ENCODE measurements at regions not wholly inside any gene's neighbourhood (a gene's known extent, or its start where the extent isn't known, plus 50 kb on each side); places are given as distances from the start of the nearest gene placed in this dataset.

GRCh38 chr7:19206721-19207120 lies 61.5 kb upstream of the FERD3L start:
- Histone ChIP-seq H3K4me1 (ENCODE audit: insufficient read depth, low read length) (peaks cover 8% of the 10 kb centered on the region; the same call in 1 of the 2 replicates), H2AFZ (ENCODE audit: low read depth, low read length) (no peak overlapping the region), H3K9me3 (ENCODE audit: insufficient read depth, low read length, severe bottlenecking) (no peaks in the 10 kb centered on the region), H3K4me3 (ENCODE audit: low read depth in 1 of 2, low read length in 2 of 2) (no peak overlapping the region), H4K20me1 (ENCODE audit: insufficient read depth, low read length) (no peaks in the 10 kb centered on the region), H3K79me2 (ENCODE audit: insufficient read depth, low read length) (no peaks in the 10 kb centered on the region), H3K9ac (ENCODE audit: low read depth, low read length) (no peak overlapping the region), H3K4me2 (ENCODE audit: insufficient read depth, low read length) (no peak overlapping the region), H3K36me3 (ENCODE audit: insufficient read depth, low read length) (no peaks in the 10 kb centered on the region), H3K27me3 (ENCODE audit: insufficient read depth, low read length, poor library complexity) (no peaks in the 10 kb centered on the region), H3K27ac (ENCODE audit: low read length) (no peak overlapping the region)
- DNase-seq (no peak), ATAC-seq (ENCODE audit: insufficient read depth, low read depth) (no peak)
- TF ChIP-seq CTCF (IDR thresholded peaks at IDR 0.05; ENCODE audit: borderline replicate concordance, extremely low read depth, low read length, poor library complexity, severe bottlenecking) (no peak), EZH2 (IDR thresholded peaks at IDR 0.05; ENCODE audit: borderline replicate concordance, low read depth, low read length, severe bottlenecking) (no peak)

- H3K27ac ChIP-seq (ENCODE audit: low read length) = no peak overlapping the region
- no peaks in the 10 kb centered on the region for H4K20me1 ChIP-seq (ENCODE audit: insufficient read depth, low read length)
- no peak for ATAC-seq (ENCODE audit: insufficient read depth, low read depth)
- DNase-seq = no peak
- no peak overlapping the region for H3K4me2 ChIP-seq (ENCODE audit: insufficient read depth, low read length)
- H3K36me3 ChIP-seq (ENCODE audit: insufficient read depth, low read length) = no peaks in the 10 kb centered on the region
- no peaks in the 10 kb centered on the region for H3K79me2 ChIP-seq (ENCODE audit: insufficient read depth, low read length)
- no peak for TF ChIP-seq EZH2 (IDR thresholded peaks at IDR 0.05; ENCODE audit: borderline replicate concordance, low read depth, low read length, severe bottlenecking)
- no peak for TF ChIP-seq CTCF (IDR thresholded peaks at IDR 0.05; ENCODE audit: borderline replicate concordance, extremely low read depth, low read length, poor library complexity, severe bottlenecking)
- H3K27me3 ChIP-seq (ENCODE audit: insufficient read depth, low read length, poor library complexity) = no peaks in the 10 kb centered on the region
- no peaks in the 10 kb centered on the region for H3K9me3 ChIP-seq (ENCODE audit: insufficient read depth, low read length, severe bottlenecking)
- no peaks in the 10 kb centered on the region for H3K4me1 ChIP-seq (ENCODE audit: insufficient read depth, low read length)
- no peak overlapping the region for H3K9ac ChIP-seq (ENCODE audit: low read depth, low read length)
- H3K4me3 ChIP-seq (ENCODE audit: low read depth in 1 of 2, low read length in 2 of 2) = no peak overlapping the region
- H2AFZ ChIP-seq (ENCODE audit: low read depth, low read length) = no peak overlapping the region
Observed at GRCh38 chr7:19203686-19204085, 58.5 kb upstream of the FERD3L start.

GRCh38 chr7:19202599-19202998 lies 57.4 kb upstream of the FERD3L start:
- H3K27me3 ChIP-seq (ENCODE audit: insufficient read depth, low read length, poor library complexity) = no peaks in the 10 kb centered on the region
- H3K9me3 ChIP-seq (ENCODE audit: insufficient read depth, low read length, severe bottlenecking) = no peaks in the 10 kb centered on the region
- no peak overlapping the region for H2AFZ ChIP-seq (ENCODE audit: low read depth, low read length)
- H3K4me3 ChIP-seq (ENCODE audit: low read depth in 1 of 2, low read length in 2 of 2) = no peak overlapping the region
- no peaks in the 10 kb centered on the region for H3K36me3 ChIP-seq (ENCODE audit: insufficient read depth, low read length)
- DNase-seq (no peak), ATAC-seq (ENCODE audit: insufficient read depth, low read depth) (no peak)
- no peak overlapping the region for H3K9ac ChIP-seq (ENCODE audit: low read depth, low read length)
- H4K20me1 ChIP-seq (ENCODE audit: insufficient read depth, low read length) = no peaks in the 10 kb centered on the region
- no peak overlapping the region for H3K4me2 ChIP-seq (ENCODE audit: insufficient read depth, low read length)
- H3K27ac ChIP-seq (ENCODE audit: low read length) = no peak overlapping the region
- no peaks in the 10 kb centered on the region for H3K4me1 ChIP-seq (ENCODE audit: insufficient read depth, low read length)
- TF ChIP-seq CTCF (IDR thresholded peaks at IDR 0.05; ENCODE audit: borderline replicate concordance, extremely low read depth, low read length, poor library complexity, severe bottlenecking) = no peak
- no peak for TF ChIP-seq EZH2 (IDR thresholded peaks at IDR 0.05; ENCODE audit: borderline replicate concordance, low read depth, low read length, severe bottlenecking)
- no peaks in the 10 kb centered on the region for H3K79me2 ChIP-seq (ENCODE audit: insufficient read depth, low read length)
